HEK293 (cell line): ENCODE measurements at regions not wholly inside any gene's neighbourhood (a gene's known extent, or its start where the extent isn't known, plus 50 kb on each side); places are given as distances from the start of the nearest gene placed in this dataset.

ENCODE experiments used
- CTCF ChIA-PET: fragments of 350-600 bp; formaldehyde crosslinking; extraction: SDS; loops from one replicate; lab custom pipeline; 2021; ENCODE audit warnings: antibody characterized with exemption; lab: Yijun Ruan, JAX
- POLR2A ChIA-PET: fragments of 300-600 bp; formaldehyde crosslinking; extraction: SDS; loops from one replicate; lab custom pipeline; 2020; ENCODE audit warnings: antibody characterized with exemption, inconsistent platforms; lab: Yijun Ruan, JAX
- H3K27ac ChIP-seq: fragments of 200-500 bp; sonication (Bioruptor generic); 2 replicates; pipeline ENCODE4 v1.5.1; 2014; ENCODE audit warnings: low read depth, low read length, control low read depth, inconsistent platforms; ENCODE audit errors: extremely low read depth
- H3K36me3 ChIP-seq, 2 experiments: fragments of 200-500 bp in 1 of 2; sonication (Bioruptor generic) in 1 of 2; 1 replicate in 1 of 2; 2 replicates in 1 of 2; pipeline ENCODE4 v1.5.1; 2014 to 2017; ENCODE audit warnings: inconsistent platforms in 2 of 2, low read length in 2 of 2; ENCODE audit not compliant: control insufficient read depth in 2 of 2, insufficient read depth in 1 of 2
- H3K4me1 ChIP-seq: fragments of 200-500 bp; sonication (Bioruptor generic); 2 replicates; pipeline ENCODE4 v1.5.1; 2014; ENCODE audit warnings: mild to moderate bottlenecking, low read length, inconsistent platforms; ENCODE audit not compliant: control insufficient read depth, insufficient read depth
- H3K4me3 ChIP-seq: 2 replicates; pipeline ENCODE4 v1.5.1; 2011; ENCODE audit warnings: low read depth, mild to moderate bottlenecking, control low read depth, low read length, moderate library complexity
- H3K9me3 ChIP-seq: fragments of 200-500 bp; sonication (Bioruptor generic); 2 replicates; pipeline ENCODE4 v1.5.1; 2014; ENCODE audit warnings: low read depth, low read length, inconsistent platforms; ENCODE audit not compliant: control insufficient read depth, insufficient read depth
- BCL11A ChIP-seq: fragments of 450-650 bp; formaldehyde crosslinking; IDR thresholded peaks from 2 replicates; pipeline ENCODE4 v1.5.1; 2016; ENCODE audit warnings: low read depth, missing biosample characterization, missing genetic modification characterization
- GLIS1 ChIP-seq: fragments of 450-650 bp; formaldehyde crosslinking; IDR thresholded peaks from 2 replicates; pipeline ENCODE4 v1.5.1; 2016; ENCODE audit warnings: missing biosample characterization, missing genetic modification characterization
- GLIS2 ChIP-seq: fragments of 450-650 bp; formaldehyde crosslinking; IDR thresholded peaks from 2 replicates; pipeline ENCODE4 v1.5.1; 2016; ENCODE audit warnings: missing biosample characterization, missing genetic modification characterization
- KLF1 ChIP-seq: fragments of 450-650 bp; formaldehyde crosslinking; IDR thresholded peaks from 2 replicates; pipeline ENCODE4 v1.5.1; 2016; ENCODE audit warnings: missing biosample characterization, missing genetic modification characterization
- KLF8 ChIP-seq: fragments of 450-650 bp; formaldehyde crosslinking; IDR thresholded peaks from 2 replicates; pipeline ENCODE4 v1.5.1; 2016; ENCODE audit warnings: missing biosample characterization, missing genetic modification characterization
- OSR2 ChIP-seq: fragments of 450-650 bp; formaldehyde crosslinking; IDR thresholded peaks from 2 replicates; pipeline ENCODE4 v1.5.1; 2016; ENCODE audit warnings: missing biosample characterization, missing genetic modification characterization
- PRDM4 ChIP-seq: fragments of 450-650 bp; formaldehyde crosslinking; IDR thresholded peaks from 2 replicates; pipeline ENCODE4 v1.5.1; 2017; ENCODE audit warnings: missing biosample characterization, missing genetic modification characterization
- SP7 ChIP-seq: fragments of 450-650 bp; formaldehyde crosslinking; IDR thresholded peaks from 2 replicates; pipeline ENCODE4 v1.5.1; 2016; ENCODE audit warnings: missing biosample characterization, missing genetic modification characterization
- ZFP3 ChIP-seq: fragments of 450-650 bp; formaldehyde crosslinking; IDR thresholded peaks from 2 replicates; pipeline ENCODE4 v1.5.1; 2016; ENCODE audit warnings: low read depth, missing biosample characterization, missing genetic modification characterization
- ZIC2 ChIP-seq: fragments of 450-650 bp; formaldehyde crosslinking; IDR thresholded peaks from 2 replicates; pipeline ENCODE4 v1.5.1; 2016; ENCODE audit warnings: missing biosample characterization, missing genetic modification characterization
- ZNF121 ChIP-seq: fragments of 450-650 bp; formaldehyde crosslinking; IDR thresholded peaks from 2 replicates; pipeline ENCODE4 v1.5.1; 2016; ENCODE audit warnings: missing biosample characterization, missing genetic modification characterization
- ZNF132 ChIP-seq: fragments of 450-650 bp; formaldehyde crosslinking; IDR thresholded peaks from 2 replicates; pipeline ENCODE4 v1.5.1; 2017; ENCODE audit warnings: missing biosample characterization, missing genetic modification characterization, borderline replicate concordance
- ZNF18 ChIP-seq: fragments of 450-650 bp; formaldehyde crosslinking; IDR thresholded peaks from 2 replicates; pipeline ENCODE4 v1.5.1; 2016; ENCODE audit warnings: missing biosample characterization, missing genetic modification characterization
- ZNF223 ChIP-seq: fragments of 450-650 bp; formaldehyde crosslinking; IDR thresholded peaks from 2 replicates; pipeline ENCODE4 v1.5.1; 2016; ENCODE audit warnings: missing biosample characterization, missing genetic modification characterization
- ZNF239 ChIP-seq: fragments of 450-650 bp; formaldehyde crosslinking; IDR thresholded peaks from 2 replicates; pipeline ENCODE4 v1.5.1; 2016; ENCODE audit warnings: missing biosample characterization, missing genetic modification characterization
- ZNF404 ChIP-seq: fragments of 450-650 bp; formaldehyde crosslinking; IDR thresholded peaks from 2 replicates; pipeline ENCODE4 v1.5.1; 2017; ENCODE audit warnings: missing biosample characterization, missing genetic modification characterization
- ZNF629 ChIP-seq: fragments of 450-650 bp; formaldehyde crosslinking; IDR thresholded peaks from 2 replicates; pipeline ENCODE4 v1.5.1; 2017; ENCODE audit warnings: missing biosample characterization, missing genetic modification characterization
- ZNF664 ChIP-seq: fragments of 450-650 bp; formaldehyde crosslinking; IDR thresholded peaks from 2 replicates; pipeline ENCODE4 v1.5.1; 2016; ENCODE audit warnings: missing biosample characterization, missing genetic modification characterization
- ZNF677 ChIP-seq: fragments of 450-650 bp; IDR thresholded peaks from 2 replicates; pipeline ENCODE4 v1.5.0; 2018; ENCODE audit warnings: missing biosample characterization, mild to moderate bottlenecking, missing genetic modification characterization, moderate library complexity
- ZNF701 ChIP-seq: fragments of 450-650 bp; formaldehyde crosslinking; IDR thresholded peaks from 2 replicates; pipeline ENCODE4 v1.5.1; 2016; ENCODE audit warnings: missing biosample characterization, missing genetic modification characterization
- ZNF707 ChIP-seq: fragments of 450-650 bp; formaldehyde crosslinking; IDR thresholded peaks from 2 replicates; pipeline ENCODE4 v1.5.1; 2016; ENCODE audit warnings: missing biosample characterization, missing genetic modification characterization
- ZNF785 ChIP-seq: fragments of 450-650 bp; formaldehyde crosslinking; IDR thresholded peaks from 2 replicates; pipeline ENCODE4 v1.5.1; 2016; ENCODE audit warnings: missing biosample characterization, missing genetic modification characterization
- TF ChIP-seq, protein P1 (sequence below): fragments of 450-650 bp; formaldehyde crosslinking; IDR thresholded peaks from 2 replicates; pipeline ENCODE4 v1.5.1; 2016; ENCODE audit warnings: missing biosample characterization, missing genetic modification characterization
- TF ChIP-seq, protein P2 (sequence below): fragments of 450-650 bp; formaldehyde crosslinking; IDR thresholded peaks from 2 replicates; pipeline ENCODE4 v1.5.1; 2016; ENCODE audit warnings: missing biosample characterization, missing genetic modification characterization

DNA sequence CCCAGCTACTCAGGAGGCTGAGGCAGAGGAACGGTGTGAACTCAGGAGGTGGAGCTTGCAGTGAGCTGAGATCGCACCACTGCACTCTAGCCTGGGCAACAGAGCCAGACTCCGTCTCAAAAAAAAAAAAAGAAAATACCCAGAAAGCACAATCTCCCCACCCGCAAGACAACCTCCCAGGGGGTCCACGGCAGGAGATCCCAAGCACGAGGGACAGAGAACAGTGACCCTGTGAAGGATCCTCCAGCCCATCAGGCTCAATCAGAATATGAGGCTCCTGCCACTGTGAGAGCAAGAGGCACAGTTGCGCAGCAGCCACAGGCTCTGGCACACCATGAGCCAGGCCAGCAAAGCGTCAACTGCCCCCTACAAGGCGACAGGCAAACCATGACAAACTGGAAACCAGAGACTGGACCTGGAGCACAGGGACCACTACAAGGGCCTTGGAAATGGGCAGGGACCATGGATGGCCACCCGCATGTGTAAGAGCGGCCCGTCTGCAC lies 164.8 kb upstream of the GRK3 start:
- ChIA-PET CTCF (interaction anchor here (1.1 kb wide), 1 partner anchor 38 kb away, joined by 5 read pairs; no protein-coding TSS in a partner anchor), POLR2A (no interaction called here)

DNA sequence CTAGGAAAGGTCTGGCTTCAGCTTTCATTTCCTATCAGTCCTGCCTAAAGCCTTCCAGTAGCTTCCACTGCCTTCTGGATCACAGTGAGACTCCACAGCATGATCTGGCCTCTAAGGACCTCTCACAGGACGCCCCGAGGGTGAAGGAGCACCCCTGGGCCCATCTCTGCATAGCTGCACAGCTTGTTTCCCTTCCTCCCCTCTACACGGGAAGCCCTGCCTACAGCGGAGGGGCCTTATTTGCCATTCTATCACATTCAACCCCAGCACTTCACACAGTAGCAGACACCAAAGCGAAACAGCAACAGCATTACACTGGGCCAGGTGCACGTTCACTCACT lies 162.3 kb upstream of the GRK3 start:
- H3K36me3 ChIP-seq = no peaks in the 10 kb centered on the region
- POLR2A ChIA-PET = interaction anchor here (0.7 kb wide), 1 partner anchor 16 kb away, joined by 3 read pairs; no protein-coding TSS in a partner anchor
- no peaks in the 10 kb centered on the region for H3K9me3 ChIP-seq
- H3K4me1 ChIP-seq = peaks cover 20% of the 10 kb centered on the region
- H3K27ac ChIP-seq = no peak overlapping the region
- CTCF ChIA-PET = interaction anchor here (1.2 kb wide), 1 partner anchor 46 kb away, joined by 6 read pairs; no protein-coding TSS in a partner anchor
- TF ChIP-seq ZIC2 (tag by site-specific recombination) (peak; percentile 82), OSR2 (tag by site-specific recombination) (peak; percentile 25; the same call in 1 of the 2 replicates), ZNF664 (tag by site-specific recombination) (no peak)
- no peak overlapping the region for H3K4me3 ChIP-seq

More for the DNA sequence above, 164.8 kb upstream of the GRK3 start:
- Histone ChIP-seq H3K27ac (no peak overlapping the region), H3K4me3 (no peak overlapping the region), H3K9me3 (no peaks in the 10 kb centered on the region), H3K4me1 (peaks cover 23% of the 10 kb centered on the region), H3K36me3 (no peaks in the 10 kb centered on the region)
- TF ChIP-seq, protein P1, sequence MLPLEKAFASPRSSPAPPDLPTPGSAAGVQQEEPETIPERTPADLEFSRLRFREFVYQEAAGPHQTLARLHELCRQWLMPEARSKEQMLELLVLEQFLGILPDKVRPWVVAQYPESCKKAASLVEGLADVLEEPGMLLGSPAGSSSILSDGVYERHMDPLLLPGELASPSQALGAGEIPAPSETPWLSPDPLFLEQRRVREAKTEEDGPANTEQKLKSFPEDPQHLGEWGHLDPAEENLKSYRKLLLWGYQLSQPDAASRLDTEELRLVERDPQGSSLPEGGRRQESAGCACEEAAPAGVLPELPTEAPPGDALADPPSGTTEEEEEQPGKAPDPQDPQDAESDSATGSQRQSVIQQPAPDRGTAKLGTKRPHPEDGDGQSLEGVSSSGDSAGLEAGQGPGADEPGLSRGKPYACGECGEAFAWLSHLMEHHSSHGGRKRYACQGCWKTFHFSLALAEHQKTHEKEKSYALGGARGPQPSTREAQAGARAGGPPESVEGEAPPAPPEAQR (tag by site-specific recombination) = no peak
- TF ChIP-seq ZNF121 (tag by site-specific recombination) = peak; percentile 57
- TF ChIP-seq ZNF707 (tag by site-specific recombination) = no peak
- no peak for TF ChIP-seq ZNF223 (tag by site-specific recombination)
- TF ChIP-seq GLIS2 (tag by site-specific recombination) = peak; percentile 34; the same call in 1 of the 2 replicates
- TF ChIP-seq KLF1 (tag by site-specific recombination) = no peak
- TF ChIP-seq, protein P2, sequence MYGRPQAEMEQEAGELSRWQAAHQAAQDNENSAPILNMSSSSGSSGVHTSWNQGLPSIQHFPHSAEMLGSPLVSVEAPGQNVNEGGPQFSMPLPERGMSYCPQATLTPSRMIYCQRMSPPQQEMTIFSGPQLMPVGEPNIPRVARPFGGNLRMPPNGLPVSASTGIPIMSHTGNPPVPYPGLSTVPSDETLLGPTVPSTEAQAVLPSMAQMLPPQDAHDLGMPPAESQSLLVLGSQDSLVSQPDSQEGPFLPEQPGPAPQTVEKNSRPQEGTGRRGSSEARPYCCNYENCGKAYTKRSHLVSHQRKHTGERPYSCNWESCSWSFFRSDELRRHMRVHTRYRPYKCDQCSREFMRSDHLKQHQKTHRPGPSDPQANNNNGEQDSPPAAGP (tag by site-specific recombination) = no peak
- no peak for TF ChIP-seq ZNF677 (tag by site-specific recombination)
- no peak for TF ChIP-seq ZNF239 (tag by site-specific recombination)
- TF ChIP-seq ZNF18 (tag by site-specific recombination) = peak; percentile 94
- no peak for TF ChIP-seq ZNF785 (tag by site-specific recombination)
- no peak for TF ChIP-seq ZFP3 (tag by site-specific recombination)
- peak; percentile 68 for TF ChIP-seq ZIC2 (tag by site-specific recombination)
- peak; percentile 62 for TF ChIP-seq GLIS1 (tag by site-specific recombination)
- TF ChIP-seq PRDM4 = no peak
- no peak for TF ChIP-seq ZNF132 (tag by site-specific recombination)
- TF ChIP-seq ZNF701 = no peak
- TF ChIP-seq KLF8 (tag by site-specific recombination) = no peak
- no peak for TF ChIP-seq BCL11A (tag by site-specific recombination)
- TF ChIP-seq ZNF404 (tag by site-specific recombination) = no peak
- no peak for TF ChIP-seq ZNF629
- TF ChIP-seq SP7 (tag by site-specific recombination) = no peak
